ENCODE measurements at regions not wholly inside any gene's neighbourhood (a gene's known extent, or its start where the extent isn't known, plus 50 kb on each side); places are given as distances from the start of the nearest gene placed in this dataset.

DNA sequence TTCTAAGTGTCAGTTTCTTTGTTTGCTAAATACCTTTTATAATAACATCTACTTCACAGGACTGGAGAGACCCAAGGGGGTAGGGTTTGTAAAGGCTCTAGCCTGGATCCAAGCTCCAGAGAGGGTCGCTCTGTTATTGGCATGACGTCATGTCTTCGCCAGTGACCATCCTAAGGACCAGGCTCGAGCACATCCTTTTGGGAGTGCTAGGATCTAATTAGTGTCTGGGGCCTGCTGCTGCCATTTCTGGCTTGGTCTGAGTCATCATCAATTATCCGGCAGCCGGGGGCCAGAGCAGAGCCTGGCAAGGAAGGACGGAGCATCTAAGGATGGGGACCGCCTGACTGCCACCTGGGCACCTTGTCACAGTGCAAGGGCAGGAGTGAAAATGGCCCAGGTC lies 153.0 kb downstream of the NSG2 start:
- no peak overlapping the region for H3K4me3 Mint-ChIP-seq
- TF ChIP-seq CTCF (IDR thresholded peaks at IDR 0.05) = no peak
- no peak overlapping the region for H3K27ac Mint-ChIP-seq
- no peaks in the 10 kb centered on the region for H3K36me3 Mint-ChIP-seq (ENCODE audit: low read depth)
- no peaks in the 10 kb centered on the region for H3K4me1 Mint-ChIP-seq (ENCODE audit: low read depth)
- peaks cover under 1% of the 10 kb centered on the region for H3K27me3 Mint-ChIP-seq (ENCODE audit: insufficient read depth)
- no peak for DNase-seq
- peaks cover 18% of the 10 kb centered on the region for H3K9me3 Mint-ChIP-seq

DNA sequence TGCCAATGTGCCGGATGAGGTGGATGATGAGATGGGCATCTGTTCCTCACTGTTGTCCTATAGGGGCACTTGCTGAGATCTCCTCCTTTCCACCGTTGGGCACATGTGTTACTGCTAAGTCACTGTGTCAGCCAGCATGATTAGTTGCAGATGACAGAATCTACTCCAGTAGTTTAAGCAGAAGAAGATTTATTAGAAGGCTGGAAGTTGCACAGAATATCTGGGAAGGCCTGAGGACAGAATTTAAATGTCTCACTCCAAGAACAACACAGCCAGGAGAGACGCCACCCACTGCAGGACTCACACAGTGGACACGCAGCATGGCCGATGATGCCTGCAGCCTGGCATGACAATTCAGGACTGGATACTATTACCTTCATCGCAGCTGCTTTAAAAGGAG lies 157.5 kb downstream of the NSG2 start:
- no peaks in the 10 kb centered on the region for H3K4me1 Mint-ChIP-seq (ENCODE audit: low read depth)
- TF ChIP-seq CTCF (IDR thresholded peaks at IDR 0.05) = no peak
- peaks cover 3% of the 10 kb centered on the region for H3K27me3 Mint-ChIP-seq (ENCODE audit: insufficient read depth)
- no peak overlapping the region for H3K4me3 Mint-ChIP-seq
- no peak for DNase-seq
- no peak overlapping the region for H3K27ac Mint-ChIP-seq
- peaks cover 38% of the 10 kb centered on the region for H3K9me3 Mint-ChIP-seq
- H3K36me3 Mint-ChIP-seq (ENCODE audit: low read depth) = no peaks in the 10 kb centered on the region

- no peaks in the 10 kb centered on the region for H3K36me3 Mint-ChIP-seq (ENCODE audit: low read depth)
- no peak overlapping the region for H3K27ac Mint-ChIP-seq
- no peak for TF ChIP-seq CTCF (IDR thresholded peaks at IDR 0.05)
- no peaks in the 10 kb centered on the region for H3K4me1 Mint-ChIP-seq (ENCODE audit: low read depth)
- H3K4me3 Mint-ChIP-seq = no peak overlapping the region
- peaks cover 41% of the 10 kb centered on the region for H3K9me3 Mint-ChIP-seq
- peaks cover 3% of the 10 kb centered on the region for H3K27me3 Mint-ChIP-seq (ENCODE audit: insufficient read depth)
- DNase-seq = no peak
Measured at GRCh38 chr5:174204535-174205313, 159.2 kb downstream of the NSG2 start.

DNA sequence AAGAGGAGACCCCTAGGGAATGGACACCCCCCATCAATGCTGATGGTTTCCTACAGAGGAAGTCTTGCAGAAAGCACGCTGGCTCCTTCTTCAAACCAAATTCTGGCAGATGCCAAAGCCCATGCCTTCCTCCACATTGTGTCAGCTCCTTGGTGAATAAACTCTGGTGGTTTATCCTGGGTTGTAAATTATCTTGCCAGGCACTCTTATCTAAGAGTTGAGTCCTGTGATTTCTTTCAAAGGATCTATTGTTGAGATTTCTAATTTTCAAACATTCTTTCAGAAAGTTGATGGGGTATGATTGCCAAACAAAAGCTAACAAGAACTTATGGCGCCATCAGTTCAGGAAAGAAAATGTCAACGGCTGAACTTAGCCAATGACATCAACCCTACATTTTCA lies 160.4 kb downstream of the NSG2 start:
- DNase-seq = no peak
- Mint-ChIP-seq H3K4me3 (no peak overlapping the region), H3K27ac (no peak overlapping the region), H3K27me3 (ENCODE audit: insufficient read depth) (peaks cover 5% of the 10 kb centered on the region), H3K9me3 (peaks cover 44% of the 10 kb centered on the region), H3K36me3 (ENCODE audit: low read depth) (no peaks in the 10 kb centered on the region), H3K4me1 (ENCODE audit: low read depth) (no peaks in the 10 kb centered on the region)
- TF ChIP-seq CTCF (IDR thresholded peaks at IDR 0.05) = no peak

DNA sequence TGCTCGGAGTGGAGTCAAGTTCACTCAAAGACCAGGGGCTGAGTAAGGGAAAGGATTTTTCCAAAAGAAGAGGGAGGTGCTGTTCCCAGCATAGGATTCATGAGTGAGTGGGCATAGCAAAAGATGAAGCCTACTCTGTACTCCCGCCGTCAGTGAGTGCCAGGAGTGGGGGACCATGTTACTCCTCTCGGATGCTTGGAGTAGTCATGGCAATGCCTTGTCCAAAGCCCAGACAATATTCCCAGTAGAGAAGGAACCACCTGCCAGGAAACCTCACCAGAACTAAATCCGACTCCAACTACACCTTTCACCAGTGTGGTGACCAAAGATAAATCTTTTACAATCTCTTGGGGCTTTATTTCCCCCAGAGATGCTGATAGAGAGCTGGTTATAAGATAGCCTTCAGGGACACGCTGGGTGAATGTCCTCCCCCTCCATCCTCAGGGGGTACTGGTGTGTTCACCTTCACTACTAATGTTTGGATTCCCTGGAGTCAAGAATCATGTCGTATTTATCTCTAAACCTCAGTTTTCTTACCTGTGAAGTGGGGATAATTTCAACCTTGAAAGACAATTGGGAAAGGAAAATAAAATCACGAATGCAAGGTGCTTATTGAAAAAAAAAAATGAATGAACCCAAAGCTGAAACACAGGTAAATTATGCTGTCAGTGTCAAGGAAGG lies 165.2 kb downstream of the NSG2 start:
- Mint-ChIP-seq H3K27ac (no peak overlapping the region), H3K4me3 (no peak overlapping the region), H3K4me1 (ENCODE audit: low read depth) (no peaks in the 10 kb centered on the region), H3K27me3 (ENCODE audit: insufficient read depth) (peaks cover 5% of the 10 kb centered on the region), H3K36me3 (ENCODE audit: low read depth) (0 out of 2 replicates have a peak, but pooled peaks cover 2% of the 10 kb centered on the region), H3K9me3 (peaks cover 58% of the 10 kb centered on the region)
- no peak for DNase-seq
- no peak for TF ChIP-seq CTCF (IDR thresholded peaks at IDR 0.05)
